NCI-H1048 (cell line): ENCODE measurements at regions not wholly inside any gene's neighbourhood (a gene's known extent, or its start where the extent isn't known, plus 50 kb on each side); places are given as distances from the start of the nearest gene placed in this dataset.

Experiments used
- DNase-seq: peaks from one replicate; lab custom pipeline; 2025; lab: John Stamatoyannopoulos, UW

DNA sequence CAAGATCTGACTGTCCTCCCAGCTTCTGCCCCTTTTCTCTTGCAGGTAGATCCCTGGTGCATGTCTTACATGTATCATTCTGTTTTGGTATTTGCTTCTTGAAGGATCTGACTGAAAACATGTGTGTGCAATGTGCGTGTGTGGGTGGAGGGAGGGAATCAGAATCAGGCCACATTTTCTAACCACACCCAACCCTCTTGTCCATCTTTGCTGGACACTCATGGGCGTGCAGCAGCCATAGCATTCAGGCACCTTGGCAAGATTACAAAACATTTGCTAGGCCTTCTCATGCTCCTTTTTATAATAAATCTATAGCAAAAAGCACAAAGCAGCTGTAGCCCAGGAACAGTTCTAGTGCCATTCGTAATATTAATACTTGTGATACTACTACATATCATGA lies 233.6 kb upstream of the E2F7 start:
- DNase-seq: no peak

- DNase-seq: no peak
Observed at GRCh38 chr12:77294016-77294415, 228.6 kb upstream of the E2F7 start.

- DNase-seq: no peak
Observed at GRCh38 chr12:77274926-77275325, 209.6 kb upstream of the E2F7 start.

DNA sequence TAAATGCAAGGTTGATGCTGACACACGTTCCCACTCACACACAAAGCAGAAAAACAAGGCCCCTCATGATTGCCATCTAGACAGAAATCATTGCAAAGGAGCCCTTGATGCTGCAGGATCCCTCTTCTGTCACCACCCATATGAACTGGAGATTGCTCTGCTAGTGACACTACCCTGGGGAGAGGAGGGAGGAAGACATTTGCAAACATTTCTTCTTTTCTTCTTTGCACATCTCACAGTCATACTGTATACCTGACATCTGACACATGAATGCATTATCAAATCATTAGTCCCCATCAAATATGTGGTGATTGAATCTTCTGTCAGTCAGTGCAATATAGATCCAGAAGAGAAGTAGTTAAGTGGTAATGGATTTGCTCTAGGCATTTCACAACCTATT lies 208.5 kb upstream of the E2F7 start:
- no peak for DNase-seq

GRCh38 chr12:77256956-77257355 lies 191.6 kb upstream of the E2F7 start:
- no peak for DNase-seq

DNA sequence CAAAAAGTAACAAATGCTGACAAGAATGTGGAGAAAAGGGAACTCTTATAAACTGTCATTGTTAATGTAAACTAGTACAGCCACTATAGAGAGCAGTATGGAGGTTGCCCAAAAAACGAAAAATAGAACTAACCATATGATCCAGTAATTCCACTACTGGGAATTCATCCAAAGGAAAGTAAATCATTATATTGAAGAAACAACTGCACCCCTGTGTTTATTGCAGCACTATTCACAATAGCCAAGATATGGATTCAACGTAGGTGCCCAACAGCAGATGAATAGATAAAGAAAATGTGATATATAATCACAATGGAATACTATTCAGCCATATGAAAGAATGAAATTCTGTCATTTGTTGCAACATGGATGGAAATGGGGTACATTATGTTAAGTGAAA lies 188.0 kb upstream of the E2F7 start:
- DNase-seq: no peak

GRCh38 chr12:77251799-77252198 lies 186.4 kb upstream of the E2F7 start:
- DNase-seq: no peak

- no peak for DNase-seq
Observed at GRCh38 chr12:77249892-77250291, 184.5 kb upstream of the E2F7 start.

- DNase-seq: no peak
Observed at GRCh38 chr12:77248036-77248435, 182.7 kb upstream of the E2F7 start.

DNA sequence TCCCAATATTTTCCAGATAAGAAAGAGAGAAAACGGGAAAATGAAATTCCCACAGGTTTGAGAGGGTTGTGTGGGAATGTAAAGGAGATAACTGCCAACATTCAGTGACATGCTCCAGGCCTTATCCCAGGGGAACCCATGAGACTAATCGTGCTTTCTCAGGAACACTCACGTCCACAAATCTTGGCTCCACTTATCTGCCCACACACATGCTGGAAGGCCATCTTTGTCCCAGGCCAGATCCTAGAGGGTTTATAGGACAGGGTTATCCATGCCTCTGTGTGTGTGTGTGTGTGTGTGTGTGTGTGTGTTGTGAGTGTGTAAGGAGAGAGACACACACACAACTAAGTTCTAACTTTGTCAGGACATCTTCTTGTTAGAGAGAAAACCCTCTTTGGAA lies 182.2 kb upstream of the E2F7 start:
- DNase-seq: no peak

DNA sequence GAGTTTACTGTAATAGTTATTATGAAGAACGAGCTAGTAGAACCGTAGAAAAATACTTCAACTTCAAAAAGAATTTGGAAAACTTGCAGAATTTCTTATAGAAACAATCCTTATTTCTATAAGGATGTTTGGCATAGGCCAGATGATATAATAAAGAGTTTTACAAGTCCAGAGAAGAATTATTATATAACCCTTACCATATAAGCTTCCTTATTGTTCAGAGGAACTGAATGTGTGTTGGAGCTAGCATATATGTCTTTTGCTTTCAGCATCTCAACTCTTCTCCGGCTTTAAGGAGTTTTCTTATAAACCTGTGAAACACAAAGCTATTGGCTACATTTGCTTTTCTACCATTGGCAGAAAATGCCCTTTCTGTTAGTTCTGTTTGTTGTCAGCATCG lies 178.0 kb upstream of the E2F7 start:
- DNase-seq: no peak

GRCh38 chr12:77239617-77240016 lies 174.2 kb upstream of the E2F7 start:
- DNase-seq: no peak

DNA sequence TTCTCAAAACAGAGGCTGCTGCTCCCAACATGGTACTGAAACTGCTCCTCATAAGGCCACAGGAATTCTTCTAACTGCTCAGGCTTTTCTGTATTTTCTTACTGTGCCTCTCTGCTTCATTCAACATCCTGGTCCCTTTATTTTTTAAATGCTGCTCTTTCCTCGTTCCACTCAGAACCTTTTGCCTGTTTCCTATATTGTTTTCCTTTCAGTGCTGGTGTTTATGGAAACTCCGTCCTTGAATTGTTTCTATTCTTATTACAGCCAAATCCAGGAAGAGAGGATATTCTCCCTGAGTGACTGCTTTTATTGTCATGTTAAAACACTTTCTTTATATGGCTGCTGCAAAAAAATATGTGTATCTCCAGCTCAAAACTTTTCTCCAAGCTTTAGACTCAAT lies 173.0 kb upstream of the E2F7 start:
- DNase-seq: no peak

- DNase-seq: no peak
Observed at GRCh38 chr12:77237896-77238295, 172.5 kb upstream of the E2F7 start.

GRCh38 chr12:77236066-77236465 lies 170.7 kb upstream of the E2F7 start:
- no peak for DNase-seq

DNA sequence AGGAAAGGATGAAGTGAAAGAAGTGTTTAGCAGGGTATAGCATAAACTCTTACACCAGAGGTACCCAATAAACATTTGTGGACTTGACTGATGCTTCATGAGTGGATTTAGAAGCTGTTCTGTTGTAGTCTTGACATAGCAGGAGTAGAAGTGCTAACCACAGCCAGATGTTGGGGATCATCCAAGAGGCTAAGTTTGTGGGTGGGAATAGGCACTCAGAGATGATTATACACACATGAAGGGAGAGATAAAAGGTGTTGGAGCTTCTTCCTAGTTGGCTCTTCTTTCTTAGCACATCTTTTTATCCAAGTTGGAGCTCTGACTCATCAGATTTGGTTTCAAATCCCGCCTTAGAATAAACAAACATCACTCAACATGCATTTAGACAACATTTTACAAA lies 166.7 kb upstream of the E2F7 start:
- no peak for DNase-seq

- DNase-seq: no peak
Observed at GRCh38 chr12:77231501-77231918, 166.1 kb upstream of the E2F7 start.

GRCh38 chr12:77229640-77230442 lies 164.5 kb upstream of the E2F7 start:
- DNase-seq: no peak

GRCh38 chr12:77228376-77228775 lies 163.0 kb upstream of the E2F7 start:
- DNase-seq: no peak

- no peak for DNase-seq
Observed at GRCh38 chr12:77226368-77226767, 161.0 kb upstream of the E2F7 start.

GRCh38 chr12:77225373-77225772 lies 160.0 kb upstream of the E2F7 start:
- no peak for DNase-seq

- DNase-seq: no peak
Observed at GRCh38 chr12:77224346-77224745, 159.0 kb upstream of the E2F7 start.

GRCh38 chr12:77222336-77222735 lies 157.0 kb upstream of the E2F7 start:
- no peak for DNase-seq

GRCh38 chr12:77220586-77220985 lies 155.2 kb upstream of the E2F7 start:
- no peak for DNase-seq
